ENCODE measurements at regions not wholly inside any gene's neighbourhood (a gene's known extent, or its start where the extent isn't known, plus 50 kb on each side); places are given as distances from the start of the nearest gene placed in this dataset.

DNA sequence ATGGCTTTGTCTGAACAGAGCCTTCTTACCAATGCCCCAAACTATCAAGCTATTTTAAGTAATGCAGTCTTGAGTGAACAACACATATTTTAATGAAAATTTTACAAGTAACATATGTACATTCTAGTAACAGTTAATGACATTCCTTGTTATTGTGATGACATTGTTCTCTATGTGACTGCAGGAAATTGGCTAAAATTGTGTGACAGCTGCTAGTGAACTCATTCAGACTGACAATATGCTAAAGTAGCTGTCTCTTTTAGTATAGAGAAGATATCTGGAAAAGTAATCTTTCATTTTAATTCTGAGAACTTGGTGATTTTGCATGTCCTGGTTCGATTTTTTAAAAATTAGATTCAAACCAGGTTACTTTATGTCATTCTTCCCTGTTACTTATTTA, 259.8 kb upstream of the MAGI2 start:
- TF ChIP-seq, protein P1, sequence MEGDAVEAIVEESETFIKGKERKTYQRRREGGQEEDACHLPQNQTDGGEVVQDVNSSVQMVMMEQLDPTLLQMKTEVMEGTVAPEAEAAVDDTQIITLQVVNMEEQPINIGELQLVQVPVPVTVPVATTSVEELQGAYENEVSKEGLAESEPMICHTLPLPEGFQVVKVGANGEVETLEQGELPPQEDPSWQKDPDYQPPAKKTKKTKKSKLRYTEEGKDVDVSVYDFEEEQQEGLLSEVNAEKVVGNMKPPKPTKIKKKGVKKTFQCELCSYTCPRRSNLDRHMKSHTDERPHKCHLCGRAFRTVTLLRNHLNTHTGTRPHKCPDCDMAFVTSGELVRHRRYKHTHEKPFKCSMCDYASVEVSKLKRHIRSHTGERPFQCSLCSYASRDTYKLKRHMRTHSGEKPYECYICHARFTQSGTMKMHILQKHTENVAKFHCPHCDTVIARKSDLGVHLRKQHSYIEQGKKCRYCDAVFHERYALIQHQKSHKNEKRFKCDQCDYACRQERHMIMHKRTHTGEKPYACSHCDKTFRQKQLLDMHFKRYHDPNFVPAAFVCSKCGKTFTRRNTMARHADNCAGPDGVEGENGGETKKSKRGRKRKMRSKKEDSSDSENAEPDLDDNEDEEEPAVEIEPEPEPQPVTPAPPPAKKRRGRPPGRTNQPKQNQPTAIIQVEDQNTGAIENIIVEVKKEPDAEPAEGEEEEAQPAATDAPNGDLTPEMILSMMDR (conservative IDR thresholded peaks at IDR 0.05; ENCODE audit: control insufficient read depth, insufficient read depth, low read depth, low read length): no peak
- no peak for DNase-seq (ENCODE audit: low read depth)
- no peak overlapping the region for H3K4me3 ChIP-seq (ENCODE audit: control insufficient read depth, low read depth, low read length)

DNA sequence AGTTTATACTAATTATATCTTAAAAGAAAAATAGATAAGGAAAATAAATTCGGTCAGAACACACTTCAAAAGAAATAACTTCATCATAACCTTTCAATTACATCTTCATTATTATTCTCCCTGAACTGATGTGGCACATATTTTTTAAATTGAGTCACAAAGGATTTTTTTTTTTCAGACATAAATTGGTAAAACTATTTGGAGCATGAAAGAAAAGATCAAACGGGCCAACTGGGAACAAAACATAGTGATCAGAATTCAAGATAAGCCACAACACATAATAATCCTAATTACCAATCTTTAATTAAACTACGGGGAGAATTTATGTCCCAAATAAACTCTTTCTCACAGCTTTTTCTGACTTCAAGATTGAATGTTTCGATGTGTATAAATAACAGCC, 258.2 kb upstream of the MAGI2 start:
- TF ChIP-seq, protein P1 (conservative IDR thresholded peaks at IDR 0.05; ENCODE audit: control insufficient read depth, insufficient read depth, low read depth, low read length): no peak
- H3K4me3 ChIP-seq (ENCODE audit: control insufficient read depth, low read depth, low read length): no peak overlapping the region
- DNase-seq (ENCODE audit: low read depth): no peak

DNA sequence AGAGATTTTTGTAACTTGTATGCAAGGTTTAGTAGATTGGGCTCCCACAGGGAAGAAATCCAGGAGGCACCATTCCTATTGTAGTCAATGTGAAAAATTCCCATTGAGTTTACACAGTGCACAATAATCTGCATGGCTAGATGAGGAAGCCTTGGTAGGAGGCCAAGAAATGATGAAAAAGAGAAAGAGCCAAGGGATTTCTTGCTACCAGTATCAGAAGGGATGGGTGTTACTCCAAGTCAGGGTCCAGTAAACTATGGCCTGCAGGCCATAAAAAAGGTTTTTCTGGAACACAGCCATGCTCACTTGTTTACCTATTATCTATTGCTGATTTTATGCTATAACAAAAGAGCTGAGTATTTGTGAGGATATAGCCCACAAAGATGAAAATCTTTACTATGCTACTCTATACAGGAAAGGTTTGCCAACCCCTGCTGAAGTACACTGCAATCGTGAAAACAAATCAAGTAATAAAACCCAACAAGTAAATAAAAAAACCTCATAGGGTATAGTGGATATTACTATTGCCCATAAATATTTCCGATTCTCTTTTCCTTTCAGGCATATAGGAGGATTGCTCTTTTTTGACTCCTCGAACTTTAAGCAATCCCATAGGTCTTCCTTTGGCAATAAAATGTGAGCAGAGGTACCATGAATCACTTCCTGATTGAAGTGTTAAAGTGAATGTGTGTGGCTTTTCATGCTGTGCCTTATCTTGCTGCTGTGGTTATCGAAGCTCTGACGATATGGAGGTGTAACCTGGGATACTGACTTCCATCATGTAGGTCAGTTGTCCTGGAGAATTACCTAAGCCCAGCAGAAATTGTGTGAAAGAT, 256.3 kb upstream of the MAGI2 start:
- H3K4me3 ChIP-seq (ENCODE audit: control insufficient read depth, low read depth, low read length): no peak overlapping the region
- DNase-seq (ENCODE audit: low read depth): peak; percentile 8
- TF ChIP-seq, protein P1 (conservative IDR thresholded peaks at IDR 0.05; ENCODE audit: control insufficient read depth, insufficient read depth, low read depth, low read length): no peak

DNA sequence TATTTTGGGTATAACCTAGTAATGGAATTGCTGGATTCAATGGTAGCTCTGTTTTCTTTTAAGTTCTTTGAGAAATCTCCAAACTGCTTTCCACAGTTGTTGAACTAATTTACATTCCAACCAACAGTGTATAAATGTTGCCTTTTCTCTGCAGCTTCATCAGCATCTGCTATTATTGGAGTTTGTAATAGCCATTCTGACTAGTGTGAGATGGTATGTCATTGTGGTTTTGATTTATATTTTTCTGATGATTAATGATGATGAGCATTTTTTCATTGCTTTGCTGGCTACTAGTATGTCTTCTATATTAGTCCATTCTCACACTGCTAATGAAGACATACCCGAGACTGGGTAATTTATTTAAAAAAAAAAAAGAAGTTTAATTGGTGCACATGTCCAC, 248.6 kb upstream of the MAGI2 start:
- no peak for DNase-seq (ENCODE audit: low read depth)
- TF ChIP-seq, protein P1 (conservative IDR thresholded peaks at IDR 0.05; ENCODE audit: control insufficient read depth, insufficient read depth, low read depth, low read length): no peak
- no peak overlapping the region for H3K4me3 ChIP-seq (ENCODE audit: control insufficient read depth, low read depth, low read length)

DNA sequence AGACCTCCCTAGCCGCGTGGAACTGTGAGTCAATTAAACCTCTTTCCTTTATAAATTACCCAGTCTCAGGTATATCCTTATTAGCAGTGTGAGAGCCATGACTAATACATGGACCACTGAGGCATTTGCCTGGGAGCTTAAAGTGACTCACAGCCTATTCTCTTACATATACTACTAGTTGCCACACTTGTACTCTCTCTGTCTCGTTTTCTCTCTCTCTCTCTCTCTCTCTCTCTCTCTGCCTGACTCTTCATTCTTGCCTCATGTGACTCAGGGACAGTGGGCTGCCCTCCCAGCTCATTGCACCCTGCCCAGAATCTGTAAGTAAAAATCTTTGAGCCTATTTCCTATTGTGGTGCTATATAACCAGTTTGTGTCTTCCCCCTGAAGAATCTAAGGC, 238.5 kb upstream of the MAGI2 start:
- TF ChIP-seq, protein P1 (conservative IDR thresholded peaks at IDR 0.05; ENCODE audit: control insufficient read depth, insufficient read depth, low read depth, low read length): no peak
- no peak overlapping the region for H3K4me3 ChIP-seq (ENCODE audit: control insufficient read depth, low read depth, low read length)
- peak; percentile 87 for DNase-seq (ENCODE audit: low read depth)

DNA sequence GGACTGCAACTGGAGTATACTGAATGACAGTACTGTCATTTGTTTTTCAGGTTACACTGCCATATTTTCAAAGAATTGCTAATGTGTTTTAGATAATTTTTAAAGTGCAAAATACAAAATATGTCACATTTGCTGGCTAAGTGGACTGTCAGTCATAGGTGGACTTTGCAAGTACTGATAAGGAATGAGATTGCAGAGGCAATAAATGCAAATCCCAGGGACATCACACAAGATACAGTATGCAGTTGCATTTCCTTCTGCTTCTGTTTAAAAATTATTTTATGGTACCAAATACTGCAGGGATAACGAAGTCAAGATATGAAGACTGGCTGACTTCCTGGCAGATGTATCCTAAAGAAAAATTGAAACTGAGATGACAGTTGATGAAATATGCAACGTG, 237.6 kb upstream of the MAGI2 start:
- DNase-seq (ENCODE audit: low read depth): no peak
- no peak overlapping the region for H3K4me3 ChIP-seq (ENCODE audit: control insufficient read depth, low read depth, low read length)
- TF ChIP-seq, protein P1 (conservative IDR thresholded peaks at IDR 0.05; ENCODE audit: control insufficient read depth, insufficient read depth, low read depth, low read length): no peak
